SK-N-SH (cell line): ENCODE measurements at regions not wholly inside any gene's neighbourhood (a gene's known extent, or its start where the extent isn't known, plus 50 kb on each side); places are given as distances from the start of the nearest gene placed in this dataset.
"Not testable (repeated sequence)": the region's sequence is repeated elsewhere in the genome, so short reads cannot be mapped to it uniquely, and the experiment has no call there.

Experiments
- CTCF ChIA-PET: fragments of 300-600, 350-600 bp; formaldehyde crosslinking; extraction: SDS; loops from one replicate; lab custom pipeline; 2021; lab: Yijun Ruan, JAX
- POLR2A ChIA-PET: fragments of 350-600 bp; sonication (Branson Sonifier 250); formaldehyde crosslinking; extraction: SDS; loops from one replicate; lab custom pipeline; 2020; ENCODE audit warnings: antibody characterized with exemption, inconsistent platforms; lab: Yijun Ruan, JAX
- DNase-seq: peaks from one replicate; pipeline ENCODE4 v3.0.0; 2012
- H2AFZ ChIP-seq: fragments of 200-600 bp; sonication (generic); 2 replicates; pipeline ENCODE4 v1.8.1; 2016; ENCODE audit warnings: antibody characterized with exemption, mild to moderate bottlenecking, low read depth
- H3F3A ChIP-seq: fragments of 200-600 bp; sonication (generic); replicated peaks from 2 replicates; pipeline ENCODE3; 2016; ENCODE audit warnings: antibody characterized with exemption, mild to moderate bottlenecking; ENCODE audit not compliant: insufficient read depth
- H3K27ac ChIP-seq, 2 experiments: fragments of 200-500 bp in 1 of 2; fragments of 200-600 bp in 1 of 2; sonication (Bioruptor generic) in 1 of 2; sonication (generic), shearing (Covaris generic) in 1 of 2; 2 replicates each; pipeline versions ENCODE4 v1.5.1 to v1.6.1; 2014 to 2016; ENCODE audit warnings: low read depth in 2 of 2, inconsistent platforms in 1 of 2, low read length in 1 of 2, mild to moderate bottlenecking in 1 of 2, mixed read lengths in 1 of 2
- H3K27me3 ChIP-seq: fragments of 200-600 bp; sonication (generic), shearing (Covaris generic); 2 replicates; pipeline ENCODE4 v1.6.1; 2016; ENCODE audit warnings: mixed run types; ENCODE audit not compliant: insufficient read depth
- H3K36me3 ChIP-seq, 2 experiments: fragments of 200-500 bp in 1 of 2; fragments of 200-600 bp in 1 of 2; sonication (Bioruptor generic) in 1 of 2; sonication (generic) in 1 of 2; replicated peaks in 1 of 2; 2 replicates each; pipeline versions ENCODE3 to v1.5.1; 2014 to 2016; ENCODE audit warnings: low read length in 1 of 2, mild to moderate bottlenecking in 1 of 2; ENCODE audit not compliant: insufficient read depth in 2 of 2, control insufficient read depth in 1 of 2
- H3K4me1 ChIP-seq, 2 experiments: fragments of 200-500 bp in 1 of 2; fragments of 200-600 bp in 1 of 2; sonication (Bioruptor generic) in 1 of 2; sonication (generic), shearing (Covaris generic) in 1 of 2; 2 replicates each; pipeline versions ENCODE4 v1.5.1 to v1.6.1; 2014 to 2016; ENCODE audit warnings: low read depth in 1 of 2, low read length in 1 of 2, mixed run types in 1 of 2; ENCODE audit not compliant: insufficient read depth in 2 of 2, control insufficient read depth in 1 of 2
- H3K4me2 ChIP-seq: fragments of 200-600 bp; sonication (generic), shearing (Covaris generic); 2 replicates; pipeline ENCODE4 v1.6.1; 2017; ENCODE audit warnings: mixed run types
- H3K4me3 ChIP-seq, 2 experiments: fragments of 200-500 bp in 1 of 2; fragments of 200-600 bp in 1 of 2; sonication (Bioruptor generic) in 1 of 2; sonication (generic), shearing (Covaris generic) in 1 of 2; 2 replicates each; pipeline versions ENCODE4 v1.5.1 to v1.8.1; 2014 to 2016; ENCODE audit warnings: low read depth in 2 of 2, inconsistent platforms in 1 of 2, low read length in 1 of 2, mild to moderate bottlenecking in 1 of 2, mixed read lengths in 1 of 2, moderate library complexity in 1 of 2
- H3K79me2 ChIP-seq: fragments of 200-600 bp; sonication (generic); 2 replicates; pipeline ENCODE4 v1.8.1; 2017; ENCODE audit warnings: mild to moderate bottlenecking; ENCODE audit not compliant: insufficient read depth
- H3K9ac ChIP-seq: fragments of 200-600 bp; sonication (generic); 2 replicates; pipeline ENCODE4 v1.6.1; 2017; ENCODE audit warnings: mixed run types
- H3K9me2 ChIP-seq: fragments of 200-600 bp; sonication (generic); 2 replicates; pipeline ENCODE4 v1.6.1; 2017; ENCODE audit warnings: mixed run types
- H3K9me3 ChIP-seq: fragments of 200-600 bp; sonication (generic); 2 replicates; pipeline ENCODE4 v1.6.1; 2017; ENCODE audit warnings: mixed run types, mild to moderate bottlenecking, moderate library complexity
- H4K20me1 ChIP-seq: fragments of 200-600 bp; sonication (generic); 2 replicates; pipeline ENCODE4 v1.6.1; 2017; ENCODE audit warnings: mild to moderate bottlenecking, mixed run types; ENCODE audit not compliant: insufficient read depth
- EP300 ChIP-seq, 2 experiments: IDR thresholded peaks; 2 replicates each; pipeline versions ENCODE4 v1.4.0 to v1.6.1; 2012; ENCODE audit warnings: borderline replicate concordance in 1 of 2, low read depth in 1 of 2, low read length in 1 of 2
- JUND ChIP-seq: IDR thresholded peaks from 2 replicates; pipeline ENCODE4 v1.4.0; 2012
- MEF2A ChIP-seq: IDR thresholded peaks from 2 replicates; pipeline ENCODE4 v1.4.0; 2012; ENCODE audit warnings: low read depth, borderline replicate concordance
- POLR2AphosphoS5 ChIP-seq: IDR thresholded peaks from 2 replicates; pipeline ENCODE4 v1.6.1; 2012; ENCODE audit warnings: low read depth, low read length
- RAD21 ChIP-seq: IDR thresholded peaks from 2 replicates; pipeline ENCODE4 v1.6.1; 2012; ENCODE audit warnings: mild to moderate bottlenecking, low read length
- SMC3 ChIP-seq: IDR thresholded peaks from 2 replicates; pipeline ENCODE4 v1.6.1; 2012; ENCODE audit warnings: low read depth, low read length, improper control_type of control experiment
- WGBS: methylation state at CpG from one replicate; pipeline ENCODE4 v1.1.6; 2017; ENCODE audit warnings: low lambda C conversion rate; 5-methylcytosine and 5-hydroxymethylcytosine counted together
- TF ChIP-seq, protein P1 (sequence below): IDR thresholded peaks from 2 replicates; pipeline ENCODE4; 2012

- ChIA-PET CTCF (no interaction called here), POLR2A (no interaction called here)
- no peaks in the 10 kb centered on the region for H3K27me3 ChIP-seq
- H3K79me2 ChIP-seq = no peaks in the 10 kb centered on the region; the same call in 1 of the 2 replicates
- H2AFZ ChIP-seq = no peak overlapping the region
- DNase-seq = no peak
- H3K9ac ChIP-seq = no peak overlapping the region
- H3K27ac ChIP-seq = peak overlapping the region; percentile 50 to 89; a peak in 2 of 4 replicates
- peaks cover 6 to 12% of the 10 kb centered on the region in 2 experiments for H3K4me1 ChIP-seq
- WGBS = 21% methylated on average over 5 of the region's 5 CpGs
- H3K9me2 ChIP-seq = no peaks in the 10 kb centered on the region
- peaks cover 16% of the 10 kb centered on the region for H3F3A ChIP-seq
- H3K4me2 ChIP-seq = 0 out of 2 replicates have a peak overlapping the region, but pooled peaks have one; percentile 13
- H3K36me3 ChIP-seq = no peaks in the 10 kb centered on the region
- H4K20me1 ChIP-seq = no peaks in the 10 kb centered on the region
- H3K4me3 ChIP-seq = peak overlapping the region in 1 of 2 experiments; percentile 9; a peak in 1 of 4 replicates
- no peaks in the 10 kb centered on the region for H3K9me3 ChIP-seq
- TF ChIP-seq MEF2A (0 out of 2 replicates have a peak, but pooled peaks have one; percentile 11), JUND (0 out of 2 replicates have a peak, but pooled peaks have one; percentile 30), SMC3 (no peak), EP300 (IDR thresholded peaks at IDR 0.05; ENCODE audit: borderline replicate concordance in 1 of 2, low read depth in 1 of 2, low read length in 1 of 2) (0 out of 4 replicates have a peak, but pooled peaks of 1 of the 2 experiments have one; percentile 10), RAD21 (no peak)
- TF ChIP-seq, protein P1, sequence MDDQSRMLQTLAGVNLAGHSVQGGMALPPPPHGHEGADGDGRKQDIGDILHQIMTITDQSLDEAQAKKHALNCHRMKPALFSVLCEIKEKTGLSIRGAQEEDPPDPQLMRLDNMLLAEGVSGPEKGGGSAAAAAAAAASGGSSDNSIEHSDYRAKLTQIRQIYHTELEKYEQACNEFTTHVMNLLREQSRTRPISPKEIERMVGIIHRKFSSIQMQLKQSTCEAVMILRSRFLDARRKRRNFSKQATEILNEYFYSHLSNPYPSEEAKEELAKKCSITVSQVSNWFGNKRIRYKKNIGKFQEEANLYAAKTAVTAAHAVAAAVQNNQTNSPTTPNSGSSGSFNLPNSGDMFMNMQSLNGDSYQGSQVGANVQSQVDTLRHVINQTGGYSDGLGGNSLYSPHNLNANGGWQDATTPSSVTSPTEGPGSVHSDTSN = peak; percentile 25
These were observed 283.4 kb upstream of the GRAMD2B start for GRCh38 chr5:126139773-126140172.

- POLR2A ChIA-PET = no interaction called here
- peaks cover 3% of the 10 kb centered on the region for H3F3A ChIP-seq
- DNase-seq = no peak
- no peaks in the 10 kb centered on the region for H3K9me3 ChIP-seq
- CTCF ChIA-PET = no interaction called here
- 70% methylated on average over 2 of the region's 2 CpGs for WGBS
- no peaks in the 10 kb centered on the region for H3K27me3 ChIP-seq
- no peaks in the 10 kb centered on the region for H3K9me2 ChIP-seq
- H4K20me1 ChIP-seq = no peaks in the 10 kb centered on the region
- H3K79me2 ChIP-seq = no peaks in the 10 kb centered on the region
- H3K9ac ChIP-seq = no peak overlapping the region
- H3K4me1 ChIP-seq = peaks cover 1 to 6% of the 10 kb centered on the region in 2 experiments
- no peak overlapping the region for H3K4me2 ChIP-seq
- H3K27ac ChIP-seq = no peak overlapping the region
- no peaks in the 10 kb centered on the region for H3K36me3 ChIP-seq
- no peak for TF ChIP-seq POLR2AphosphoS5
- H3K4me3 ChIP-seq = no peak overlapping the region
- H2AFZ ChIP-seq = no peak overlapping the region
These were observed 279.6 kb upstream of the GRAMD2B start for GRCh38 chr5:126143622-126144021.

DNA sequence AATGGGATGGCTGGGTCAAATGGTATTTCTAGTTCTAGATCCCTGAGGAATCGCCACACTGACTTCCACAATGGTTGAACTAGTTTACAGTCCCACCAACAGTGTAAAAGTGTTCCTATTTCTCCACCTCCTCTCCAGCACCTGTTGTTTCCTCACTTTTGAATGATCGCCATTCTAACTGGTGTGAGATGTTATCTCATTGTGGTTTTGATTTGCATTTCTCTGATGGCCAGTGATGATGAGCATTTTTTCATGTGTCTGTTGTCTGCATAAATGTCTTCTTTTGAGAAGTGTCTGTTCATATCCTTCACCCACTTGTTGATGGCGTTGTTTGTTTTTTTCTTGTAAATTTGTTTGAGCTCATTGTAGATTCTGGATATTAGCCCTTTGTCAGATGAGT lies 272.9 kb upstream of the GRAMD2B start:
- 55% methylated on average over 3 of the region's 3 CpGs for WGBS
- H4K20me1 ChIP-seq, H3K27ac ChIP-seq, H3K9me3 ChIP-seq, H3K4me1 ChIP-seq, H3K27me3 ChIP-seq, H3K4me2 ChIP-seq, DNase-seq, H3K9ac ChIP-seq, H3K79me2 ChIP-seq, H2AFZ ChIP-seq, CTCF ChIA-PET, H3K36me3 ChIP-seq, H3K9me2 ChIP-seq, H3K4me3 ChIP-seq, H3F3A ChIP-seq, POLR2A ChIA-PET: not testable (repeated sequence)

DNA sequence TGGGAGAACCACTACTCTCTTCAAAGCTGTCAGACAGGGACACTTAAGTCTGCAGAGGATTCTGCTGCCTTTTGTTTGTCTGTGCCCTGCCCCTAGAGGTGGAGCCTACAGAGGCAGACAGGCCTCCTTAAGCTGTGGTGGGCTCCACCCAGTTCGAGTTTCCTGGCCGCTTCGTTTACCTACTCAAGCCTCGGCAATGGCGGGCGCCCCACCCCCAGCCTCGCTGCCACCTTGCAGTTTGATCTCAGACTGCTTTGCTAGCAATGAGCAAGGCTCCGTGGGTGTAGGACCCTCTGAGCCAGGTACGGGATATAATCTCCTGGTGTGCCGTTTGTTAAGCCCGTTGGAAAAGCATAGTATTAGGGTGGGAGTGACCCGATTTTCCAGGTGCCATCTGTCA lies 267.9 kb upstream of the GRAMD2B start:
- H3K4me2 ChIP-seq, H3F3A ChIP-seq, H3K36me3 ChIP-seq, H3K27me3 ChIP-seq, H4K20me1 ChIP-seq, DNase-seq, H3K27ac ChIP-seq, H3K4me3 ChIP-seq, CTCF ChIA-PET, H3K9me2 ChIP-seq, H3K9ac ChIP-seq, H2AFZ ChIP-seq, H3K9me3 ChIP-seq, H3K4me1 ChIP-seq, POLR2A ChIA-PET, H3K79me2 ChIP-seq: not testable (repeated sequence)
- WGBS = 77% methylated on average over 12 of the region's 12 CpGs
